ENCODE measurements at regions not wholly inside any gene's neighbourhood (a gene's known extent, or its start where the extent isn't known, plus 50 kb on each side); places are given as distances from the start of the nearest gene placed in this dataset.

DNA sequence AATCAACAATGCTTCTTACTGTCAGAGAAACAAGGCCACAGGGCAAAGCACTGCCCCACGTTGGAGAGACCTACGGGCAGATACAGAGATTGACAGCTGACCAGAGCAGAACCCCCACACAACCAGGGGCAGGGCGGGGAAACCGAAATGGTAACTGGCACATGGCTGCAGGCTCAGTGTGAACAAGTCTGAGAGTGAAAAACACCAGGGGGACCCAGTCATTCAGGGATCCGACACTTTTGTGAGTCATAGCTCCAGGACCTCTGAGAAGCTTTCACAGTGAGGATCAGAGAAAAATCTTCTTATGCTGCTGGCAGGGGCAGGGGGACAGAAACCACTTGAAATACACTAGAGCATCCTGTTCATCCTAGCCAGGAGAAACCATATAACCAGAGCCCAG lies 254.2 kb downstream of the C6orf118 start:
- DNase-seq (ENCODE audit: low spot score) = no peak
- TF ChIP-seq, protein P1, sequence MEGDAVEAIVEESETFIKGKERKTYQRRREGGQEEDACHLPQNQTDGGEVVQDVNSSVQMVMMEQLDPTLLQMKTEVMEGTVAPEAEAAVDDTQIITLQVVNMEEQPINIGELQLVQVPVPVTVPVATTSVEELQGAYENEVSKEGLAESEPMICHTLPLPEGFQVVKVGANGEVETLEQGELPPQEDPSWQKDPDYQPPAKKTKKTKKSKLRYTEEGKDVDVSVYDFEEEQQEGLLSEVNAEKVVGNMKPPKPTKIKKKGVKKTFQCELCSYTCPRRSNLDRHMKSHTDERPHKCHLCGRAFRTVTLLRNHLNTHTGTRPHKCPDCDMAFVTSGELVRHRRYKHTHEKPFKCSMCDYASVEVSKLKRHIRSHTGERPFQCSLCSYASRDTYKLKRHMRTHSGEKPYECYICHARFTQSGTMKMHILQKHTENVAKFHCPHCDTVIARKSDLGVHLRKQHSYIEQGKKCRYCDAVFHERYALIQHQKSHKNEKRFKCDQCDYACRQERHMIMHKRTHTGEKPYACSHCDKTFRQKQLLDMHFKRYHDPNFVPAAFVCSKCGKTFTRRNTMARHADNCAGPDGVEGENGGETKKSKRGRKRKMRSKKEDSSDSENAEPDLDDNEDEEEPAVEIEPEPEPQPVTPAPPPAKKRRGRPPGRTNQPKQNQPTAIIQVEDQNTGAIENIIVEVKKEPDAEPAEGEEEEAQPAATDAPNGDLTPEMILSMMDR (IDR thresholded peaks at IDR 0.05; ENCODE audit: extremely low read depth, missing control alignments) = no peak

DNA sequence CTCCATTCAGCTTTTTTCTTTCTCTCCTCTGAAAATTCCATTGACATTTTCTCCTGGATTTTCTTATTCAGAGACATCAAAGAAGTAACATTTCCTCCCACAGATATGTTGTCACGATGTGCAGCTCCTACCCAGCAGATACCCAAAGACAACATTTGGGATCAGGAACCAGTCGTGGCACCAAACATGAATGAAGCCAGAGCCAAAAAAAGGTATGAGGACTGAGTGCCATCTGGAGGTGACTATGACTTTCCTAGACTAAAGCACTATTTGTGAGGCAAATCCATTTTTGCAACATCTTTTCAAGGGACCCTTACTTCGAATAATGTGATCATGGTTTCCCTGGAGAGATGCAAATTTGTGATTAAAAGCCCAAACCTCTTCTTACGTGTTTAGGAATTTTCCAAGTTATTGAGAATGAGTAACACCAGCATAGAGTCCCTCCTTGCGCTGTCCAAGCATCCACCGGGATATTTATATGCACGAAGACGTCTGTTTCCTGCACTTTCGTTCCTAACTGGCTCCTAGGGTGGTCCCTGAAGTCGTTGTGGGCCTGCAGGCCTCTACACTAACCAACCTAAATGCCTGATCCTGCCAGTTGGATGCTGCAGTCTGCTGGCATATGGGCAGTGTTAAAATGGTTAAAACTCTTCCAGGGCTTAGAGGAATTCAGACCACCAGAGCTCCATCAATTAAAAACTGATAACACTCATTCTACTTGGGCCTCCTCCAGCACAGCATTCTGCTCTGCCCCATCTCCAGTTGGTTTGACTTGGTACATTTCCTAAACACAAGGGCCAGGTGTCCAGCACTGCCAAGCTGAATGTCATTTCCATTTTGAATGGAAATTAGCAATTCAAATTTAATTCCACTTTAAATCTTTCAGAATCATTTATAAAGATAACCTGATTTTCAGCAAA lies 256.6 kb downstream of the C6orf118 start:
- DNase-seq (ENCODE audit: low spot score) = no peak
- TF ChIP-seq, protein P1 (IDR thresholded peaks at IDR 0.05; ENCODE audit: extremely low read depth, missing control alignments) = no peak

DNA sequence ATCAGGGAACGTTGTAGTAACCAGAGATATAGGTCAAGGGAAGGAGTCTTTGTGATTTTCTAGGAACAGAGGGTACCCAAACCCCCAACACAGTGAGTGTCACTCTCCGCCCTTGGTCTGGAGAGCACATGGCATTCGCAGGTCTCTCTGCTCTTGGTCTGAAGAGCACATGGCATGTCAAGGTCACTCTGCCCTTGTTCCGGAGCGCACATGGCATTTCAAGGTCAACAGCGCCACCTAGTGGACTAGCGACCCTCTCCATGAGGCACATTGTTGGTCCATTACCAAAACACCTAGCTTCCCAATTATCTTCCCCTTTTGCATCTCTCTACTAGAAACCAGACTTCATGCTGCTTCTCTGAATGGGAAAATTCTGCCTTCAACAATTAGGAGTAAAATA lies 260.0 kb downstream of the C6orf118 start:
- no peak for DNase-seq (ENCODE audit: low spot score)
- TF ChIP-seq, protein P1 (IDR thresholded peaks at IDR 0.05; ENCODE audit: extremely low read depth, missing control alignments) = no peak

DNA sequence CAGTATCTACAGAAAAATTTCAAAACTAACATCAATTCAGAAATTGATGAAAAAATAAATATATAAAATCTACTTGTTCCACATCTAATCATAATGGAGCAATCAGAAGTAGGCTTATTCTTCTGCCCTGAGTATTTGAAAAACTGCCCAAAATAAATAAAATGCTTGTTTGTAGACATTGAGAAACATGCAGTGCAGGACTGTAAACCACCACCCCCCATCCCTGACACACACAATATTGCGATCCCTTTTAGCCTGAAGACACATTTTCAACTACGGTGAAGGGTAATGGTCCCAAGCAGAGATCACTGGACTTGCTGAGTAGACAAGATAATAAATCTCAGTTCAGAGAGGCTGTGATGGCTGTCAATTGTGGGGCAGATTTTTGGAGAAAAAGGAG lies 261.5 kb downstream of the C6orf118 start:
- no peak for DNase-seq (ENCODE audit: low spot score)
- TF ChIP-seq, protein P1 (IDR thresholded peaks at IDR 0.05; ENCODE audit: extremely low read depth, missing control alignments) = no peak

DNA sequence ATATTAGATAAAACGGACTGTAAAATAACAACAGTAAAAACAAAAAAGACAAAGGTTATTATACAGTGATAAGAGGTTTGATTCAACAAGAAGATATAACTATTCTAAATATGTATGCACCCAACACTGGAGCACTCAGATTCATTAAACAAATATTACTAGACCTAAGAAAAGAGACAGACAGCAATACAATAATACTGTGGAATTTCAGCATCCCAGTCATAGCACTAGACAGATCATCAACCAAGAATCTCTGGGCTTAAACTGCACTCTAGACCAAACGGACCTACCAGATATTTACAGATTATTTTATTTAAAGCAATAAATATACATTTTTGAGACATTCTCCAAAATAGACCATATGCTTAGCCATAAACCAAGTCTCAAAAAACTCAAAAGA lies 263.8 kb downstream of the C6orf118 start:
- no peak for DNase-seq (ENCODE audit: low spot score)
- TF ChIP-seq, protein P1 (IDR thresholded peaks at IDR 0.05; ENCODE audit: extremely low read depth, missing control alignments) = no peak

DNA sequence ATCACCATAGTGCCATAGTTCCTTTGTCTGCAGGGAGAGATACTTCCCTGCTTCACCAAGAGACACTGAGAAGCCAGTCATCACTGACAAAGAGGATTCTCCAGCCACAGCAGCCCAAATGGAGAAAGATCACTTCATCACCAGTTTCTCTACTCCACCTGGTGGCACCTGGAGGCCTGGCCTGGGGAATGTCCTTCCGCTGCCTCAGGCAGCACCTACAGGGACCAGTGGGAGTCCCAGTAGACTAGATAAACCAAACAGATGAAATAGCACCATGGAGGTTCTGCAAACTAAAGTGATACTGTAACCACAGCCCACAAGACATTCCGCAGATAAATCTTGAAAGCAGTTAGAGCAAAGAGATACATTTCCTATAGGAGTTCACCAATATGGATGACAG lies 266.5 kb downstream of the C6orf118 start:
- TF ChIP-seq, protein P1 (IDR thresholded peaks at IDR 0.05; ENCODE audit: extremely low read depth, missing control alignments) = no peak
- no peak for DNase-seq (ENCODE audit: low spot score)

- TF ChIP-seq, protein P1 (IDR thresholded peaks at IDR 0.05; ENCODE audit: extremely low read depth, missing control alignments) = no peak
- DNase-seq (ENCODE audit: low spot score) = no peak
These were observed 269.0 kb downstream of the C6orf118 start for GRCh38 chr6:165040440-165040839.

All from GM20000 (cell line).